ENCODE measurements at regions not wholly inside any gene's neighbourhood (a gene's known extent, or its start where the extent isn't known, plus 50 kb on each side); places are given as distances from the start of the nearest gene placed in this dataset.

DNA sequence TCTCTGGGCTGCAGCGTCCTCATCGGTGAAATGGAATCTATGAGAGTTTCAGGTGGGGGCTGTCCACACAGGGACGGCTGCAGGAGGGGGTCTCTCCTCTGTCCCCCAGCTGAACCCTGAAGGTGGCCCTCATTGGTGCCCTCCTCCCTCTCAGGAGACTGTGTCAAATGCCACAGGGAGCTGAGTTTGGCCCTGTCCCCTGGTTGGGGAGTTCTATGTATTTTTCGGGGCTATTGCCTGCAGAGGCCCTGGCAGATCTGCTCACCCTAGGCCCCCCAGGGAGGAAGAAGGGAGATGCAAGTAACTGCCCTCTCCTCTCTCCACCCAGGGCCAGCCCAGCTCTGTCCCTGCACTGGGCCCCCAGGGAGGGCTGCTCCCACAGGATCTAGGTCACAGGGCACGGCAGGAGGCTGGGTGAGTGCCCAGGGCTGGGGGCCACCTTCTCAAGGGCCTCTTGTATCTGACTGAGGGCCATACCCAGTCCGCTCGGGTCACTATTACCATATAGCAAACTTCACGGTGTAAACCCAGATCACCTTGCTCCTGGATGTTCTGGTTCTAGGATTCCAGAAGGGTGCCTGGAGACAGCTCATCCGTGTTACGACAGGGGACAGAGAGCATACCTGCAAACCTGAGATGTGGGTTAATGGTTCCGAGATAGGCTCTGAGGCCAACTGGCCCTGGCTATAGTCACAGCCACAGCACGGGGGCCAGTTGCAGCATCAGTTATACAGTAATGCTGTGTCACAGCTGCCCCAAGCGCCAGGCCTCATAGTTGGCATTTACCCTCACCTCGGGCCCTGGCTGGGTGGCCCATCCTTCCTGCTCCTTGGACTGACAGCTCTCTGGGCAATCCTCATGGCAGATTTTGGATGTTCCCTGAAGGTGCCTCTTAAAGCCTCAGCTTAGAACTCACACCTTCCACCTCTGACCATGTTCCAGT, 102.4 kb upstream of the PRR23E start:
- TF ChIP-seq POLR2AphosphoS5 (IDR thresholded peaks at IDR 0.05; ENCODE audit: low read depth) = no peak
- no peak for TF ChIP-seq JUNB (IDR thresholded peaks at IDR 0.05; ENCODE audit: unreplicated experiment)
- no peak for TF ChIP-seq EZH2 (IDR thresholded peaks at IDR 0.05; ENCODE audit: low read depth, unreplicated experiment)
- TF ChIP-seq, protein P1, sequence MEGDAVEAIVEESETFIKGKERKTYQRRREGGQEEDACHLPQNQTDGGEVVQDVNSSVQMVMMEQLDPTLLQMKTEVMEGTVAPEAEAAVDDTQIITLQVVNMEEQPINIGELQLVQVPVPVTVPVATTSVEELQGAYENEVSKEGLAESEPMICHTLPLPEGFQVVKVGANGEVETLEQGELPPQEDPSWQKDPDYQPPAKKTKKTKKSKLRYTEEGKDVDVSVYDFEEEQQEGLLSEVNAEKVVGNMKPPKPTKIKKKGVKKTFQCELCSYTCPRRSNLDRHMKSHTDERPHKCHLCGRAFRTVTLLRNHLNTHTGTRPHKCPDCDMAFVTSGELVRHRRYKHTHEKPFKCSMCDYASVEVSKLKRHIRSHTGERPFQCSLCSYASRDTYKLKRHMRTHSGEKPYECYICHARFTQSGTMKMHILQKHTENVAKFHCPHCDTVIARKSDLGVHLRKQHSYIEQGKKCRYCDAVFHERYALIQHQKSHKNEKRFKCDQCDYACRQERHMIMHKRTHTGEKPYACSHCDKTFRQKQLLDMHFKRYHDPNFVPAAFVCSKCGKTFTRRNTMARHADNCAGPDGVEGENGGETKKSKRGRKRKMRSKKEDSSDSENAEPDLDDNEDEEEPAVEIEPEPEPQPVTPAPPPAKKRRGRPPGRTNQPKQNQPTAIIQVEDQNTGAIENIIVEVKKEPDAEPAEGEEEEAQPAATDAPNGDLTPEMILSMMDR (conservative IDR thresholded peaks at IDR 0.05; ENCODE audit: low read depth in 2 of 2) = no peak
- TF ChIP-seq, protein P2, sequence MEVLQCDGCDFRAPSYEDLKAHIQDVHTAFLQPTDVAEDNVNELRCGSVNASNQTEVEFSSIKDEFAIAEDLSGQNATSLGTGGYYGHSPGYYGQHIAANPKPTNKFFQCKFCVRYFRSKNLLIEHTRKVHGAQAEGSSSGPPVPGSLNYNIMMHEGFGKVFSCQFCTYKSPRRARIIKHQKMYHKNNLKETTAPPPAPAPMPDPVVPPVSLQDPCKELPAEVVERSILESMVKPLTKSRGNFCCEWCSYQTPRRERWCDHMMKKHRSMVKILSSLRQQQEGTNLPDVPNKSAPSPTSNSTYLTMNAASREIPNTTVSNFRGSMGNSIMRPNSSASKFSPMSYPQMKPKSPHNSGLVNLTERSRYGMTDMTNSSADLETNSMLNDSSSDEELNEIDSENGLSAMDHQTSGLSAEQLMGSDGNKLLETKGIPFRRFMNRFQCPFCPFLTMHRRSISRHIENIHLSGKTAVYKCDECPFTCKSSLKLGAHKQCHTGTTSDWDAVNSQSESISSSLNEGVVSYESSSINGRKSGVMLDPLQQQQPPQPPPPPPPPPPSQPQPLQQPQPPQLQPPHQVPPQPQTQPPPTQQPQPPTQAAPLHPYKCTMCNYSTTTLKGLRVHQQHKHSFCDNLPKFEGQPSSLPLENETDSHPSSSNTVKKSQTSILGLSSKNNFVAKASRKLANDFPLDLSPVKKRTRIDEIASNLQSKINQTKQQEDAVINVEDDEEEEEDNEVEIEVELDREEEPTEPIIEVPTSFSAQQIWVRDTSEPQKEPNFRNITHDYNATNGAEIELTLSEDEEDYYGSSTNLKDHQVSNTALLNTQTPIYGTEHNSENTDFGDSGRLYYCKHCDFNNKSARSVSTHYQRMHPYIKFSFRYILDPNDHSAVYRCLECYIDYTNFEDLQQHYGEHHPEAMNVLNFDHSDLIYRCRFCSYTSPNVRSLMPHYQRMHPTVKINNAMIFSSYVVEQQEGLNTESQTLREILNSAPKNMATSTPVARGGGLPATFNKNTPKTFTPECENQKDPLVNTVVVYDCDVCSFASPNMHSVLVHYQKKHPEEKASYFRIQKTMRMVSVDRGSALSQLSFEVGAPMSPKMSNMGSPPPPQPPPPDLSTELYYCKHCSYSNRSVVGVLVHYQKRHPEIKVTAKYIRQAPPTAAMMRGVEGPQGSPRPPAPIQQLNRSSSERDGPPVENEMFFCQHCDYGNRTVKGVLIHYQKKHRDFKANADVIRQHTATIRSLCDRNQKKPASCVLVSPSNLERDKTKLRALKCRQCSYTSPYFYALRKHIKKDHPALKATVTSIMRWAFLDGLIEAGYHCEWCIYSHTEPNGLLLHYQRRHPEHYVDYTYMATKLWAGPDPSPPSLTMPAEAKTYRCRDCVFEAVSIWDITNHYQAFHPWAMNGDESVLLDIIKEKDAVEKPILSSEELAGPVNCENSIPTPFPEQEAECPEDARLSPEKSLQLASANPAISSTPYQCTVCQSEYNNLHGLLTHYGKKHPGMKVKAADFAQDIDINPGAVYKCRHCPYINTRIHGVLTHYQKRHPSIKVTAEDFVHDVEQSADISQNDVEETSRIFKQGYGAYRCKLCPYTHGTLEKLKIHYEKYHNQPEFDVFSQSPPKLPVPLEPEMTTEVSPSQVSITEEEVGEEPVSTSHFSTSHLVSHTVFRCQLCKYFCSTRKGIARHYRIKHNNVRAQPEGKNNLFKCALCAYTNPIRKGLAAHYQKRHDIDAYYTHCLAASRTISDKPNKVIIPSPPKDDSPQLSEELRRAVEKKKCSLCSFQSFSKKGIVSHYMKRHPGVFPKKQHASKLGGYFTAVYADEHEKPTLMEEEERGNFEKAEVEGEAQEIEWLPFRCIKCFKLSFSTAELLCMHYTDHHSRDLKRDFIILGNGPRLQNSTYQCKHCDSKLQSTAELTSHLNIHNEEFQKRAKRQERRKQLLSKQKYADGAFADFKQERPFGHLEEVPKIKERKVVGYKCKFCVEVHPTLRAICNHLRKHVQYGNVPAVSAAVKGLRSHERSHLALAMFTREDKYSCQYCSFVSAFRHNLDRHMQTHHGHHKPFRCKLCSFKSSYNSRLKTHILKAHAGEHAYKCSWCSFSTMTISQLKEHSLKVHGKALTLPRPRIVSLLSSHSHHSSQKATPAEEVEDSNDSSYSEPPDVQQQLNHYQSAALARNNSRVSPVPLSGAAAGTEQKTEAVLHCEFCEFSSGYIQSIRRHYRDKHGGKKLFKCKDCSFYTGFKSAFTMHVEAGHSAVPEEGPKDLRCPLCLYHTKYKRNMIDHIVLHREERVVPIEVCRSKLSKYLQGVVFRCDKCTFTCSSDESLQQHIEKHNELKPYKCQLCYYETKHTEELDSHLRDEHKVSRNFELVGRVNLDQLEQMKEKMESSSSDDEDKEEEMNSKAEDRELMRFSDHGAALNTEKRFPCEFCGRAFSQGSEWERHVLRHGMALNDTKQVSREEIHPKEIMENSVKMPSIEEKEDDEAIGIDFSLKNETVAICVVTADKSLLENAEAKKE (CRISPR knock-in tag; IDR thresholded peaks at IDR 0.05) = no peak
- TF ChIP-seq STAT1 (IDR thresholded peaks at IDR 0.05; ENCODE audit: unreplicated experiment) = no peak
- no peak for TF ChIP-seq EZH2phosphoT487 (IDR thresholded peaks at IDR 0.05; ENCODE audit: unreplicated experiment)

Data from GM23338 (cell line).